22Rv1 (cell line): ENCODE measurements at regions not wholly inside any gene's neighbourhood (a gene's known extent, or its start where the extent isn't known, plus 50 kb on each side); places are given as distances from the start of the nearest gene placed in this dataset.

Experiments used
- H3K27ac ChIP-seq: fragments of 450-650 bp; 2 replicates; pipeline ENCODE4 v1.5.1; 2017
- CTCF ChIP-seq: fragments of 450-650 bp; IDR thresholded peaks from 2 replicates; pipeline ENCODE4 v1.5.1; 2017; ENCODE audit warnings: mild to moderate bottlenecking
- ZFX ChIP-seq: fragments of 450-650 bp; IDR thresholded peaks from 2 replicates; pipeline ENCODE4 v1.6.1; 2017; ENCODE audit warnings: antibody characterized with exemption, borderline replicate concordance

GRCh38 chr22:27625769-27626674 lies 175.5 kb downstream of the MN1 start:
- H3K27ac ChIP-seq = no peak overlapping the region
- TF ChIP-seq ZFX = no peak
- no peak for TF ChIP-seq CTCF

GRCh38 chr22:27626675-27627443 lies 174.7 kb downstream of the MN1 start:
- TF ChIP-seq ZFX (no peak), CTCF (no peak)
- H3K27ac ChIP-seq = no peak overlapping the region

GRCh38 chr22:27627444-27627833 lies 174.1 kb downstream of the MN1 start:
- no peak overlapping the region for H3K27ac ChIP-seq
- peak; percentile 35; the same call in 1 of the 2 replicates for TF ChIP-seq CTCF
- no peak for TF ChIP-seq ZFX

GRCh38 chr22:27627901-27628300 lies 173.7 kb downstream of the MN1 start:
- TF ChIP-seq ZFX (no peak), CTCF (no peak)
- no peak overlapping the region for H3K27ac ChIP-seq

- no peak for TF ChIP-seq ZFX
- no peak for TF ChIP-seq CTCF
Measured at GRCh38 chr22:27628341-27628740, 173.2 kb downstream of the MN1 start.

GRCh38 chr22:27628891-27629631 lies 172.5 kb downstream of the MN1 start:
- TF ChIP-seq ZFX = no peak
- TF ChIP-seq CTCF = no peak
- H3K27ac ChIP-seq = no peak overlapping the region

More at GRCh38 chr22:27628341-27628740, 173.2 kb downstream of the MN1 start:
- no peak overlapping the region for H3K27ac ChIP-seq
